HEK293 (cell line): ENCODE measurements at regions not wholly inside any gene's neighbourhood (a gene's known extent, or its start where the extent isn't known, plus 50 kb on each side); places are given as distances from the start of the nearest gene placed in this dataset.

Experiments used
- ATF2 ChIP-seq: fragments of 450-650 bp; formaldehyde crosslinking; IDR thresholded peaks from 2 replicates; pipeline ENCODE4 v1.5.1; 2016; ENCODE audit warnings: missing biosample characterization, missing genetic modification characterization, low read depth
- ZNF140 ChIP-seq: fragments of 450-650 bp; formaldehyde crosslinking; IDR thresholded peaks from 2 replicates; pipeline ENCODE4 v1.5.1; 2016; ENCODE audit warnings: missing biosample characterization, missing genetic modification characterization
- ZNF274 ChIP-seq, 2 experiments: fragments of 200-500 bp in 1 of 2; fragments of 450-650 bp in 1 of 2; sonication (Bioruptor generic) in 1 of 2; formaldehyde crosslinking in 1 of 2; IDR thresholded peaks; 2 replicates each; pipeline versions ENCODE4 v1.5.1 to v1.6.1; 2014 to 2016; ENCODE audit warnings: borderline replicate concordance in 1 of 2, inconsistent platforms in 1 of 2, low read length in 1 of 2, missing biosample characterization in 1 of 2, missing genetic modification characterization in 1 of 2

GRCh38 chr4:65960751-65961150, 290.5 kb upstream of the EPHA5 start:
- TF ChIP-seq ZNF140 (tag by site-specific recombination): no peak
- TF ChIP-seq ZNF274 (IDR thresholded peaks at IDR 0.05; ENCODE audit: low read length): no peak
- TF ChIP-seq ZNF274 (tag by site-specific recombination; IDR thresholded peaks at IDR 0.05; ENCODE audit: borderline replicate concordance): no peak
- TF ChIP-seq ATF2 (tag by site-specific recombination): no peak
